ENCODE measurements at regions not wholly inside any gene's neighbourhood (a gene's known extent, or its start where the extent isn't known, plus 50 kb on each side); places are given as distances from the start of the nearest gene placed in this dataset.
"Not testable (repeated sequence)": the region's sequence is repeated elsewhere in the genome, so short reads cannot be mapped to it uniquely, and the experiment has no call there.

DNA sequence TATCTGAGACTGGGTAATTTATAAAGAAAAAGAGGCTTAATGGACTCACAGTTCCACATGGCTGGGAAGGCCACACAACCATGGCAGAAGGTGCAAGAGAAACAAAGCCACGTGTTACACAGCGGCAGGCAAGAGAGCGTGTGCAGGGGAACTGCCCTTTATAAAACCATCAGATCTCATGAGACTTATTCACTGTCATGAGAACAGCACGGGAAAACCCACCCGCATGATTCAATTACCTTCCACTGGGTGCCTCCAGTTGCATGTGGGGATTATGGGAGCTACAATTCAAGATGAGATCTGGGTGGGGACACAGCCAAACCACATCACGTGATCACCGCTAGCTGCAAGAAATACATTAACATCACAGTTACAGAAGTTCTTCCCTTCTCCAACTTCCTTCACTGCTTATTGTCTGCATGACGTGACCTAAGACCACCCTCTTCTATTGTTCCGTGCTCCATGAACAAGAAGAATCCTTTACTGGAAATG lies 84.9 kb upstream of the SMARCA2 start:
- not testable (repeated sequence) for TF ChIP-seq CTCF (conservative IDR thresholded peaks at IDR 0.05 in 1 of 2, IDR thresholded peaks at IDR 0.05 in 1 of 2; ENCODE audit: extremely low read depth in 1 of 2, insufficient read depth in 1 of 2, low read depth in 1 of 2, low read length in 2 of 2); EZH2 (IDR thresholded peaks at IDR 0.05; ENCODE audit: borderline replicate concordance, low read length)

All from mammary epithelial cell (primary cell).